SK-N-SH treated with all-trans-retinoic acid at 6 μM for 48 hours (cell line): ENCODE measurements at regions not wholly inside any gene's neighbourhood (a gene's known extent, or its start where the extent isn't known, plus 50 kb on each side); places are given as distances from the start of the nearest gene placed in this dataset.

ENCODE experiments used
- ARNTL ChIP-seq: fragments of 450-650 bp; formaldehyde crosslinking; IDR thresholded peaks from 2 replicates; pipeline ENCODE4 v1.5.0; 2020; ENCODE audit warnings: low read depth, mild to moderate bottlenecking, moderate library complexity, borderline replicate concordance
- ZNF70 ChIP-seq: fragments of 450-650 bp; formaldehyde crosslinking; IDR thresholded peaks from 2 replicates; pipeline ENCODE4 v1.5.0; 2020; ENCODE audit warnings: mild to moderate bottlenecking, moderate library complexity

GRCh38 chr10:118173296-118173695, 126.6 kb upstream of the RAB11FIP2 start:
- TF ChIP-seq ARNTL (CRISPR knock-in tag) (no peak), ZNF70 (no peak)
